GM12872 (cell line): ENCODE measurements at regions not wholly inside any gene's neighbourhood (a gene's known extent, or its start where the extent isn't known, plus 50 kb on each side); places are given as distances from the start of the nearest gene placed in this dataset.

Experiments
- CTCF ChIP-seq: IDR thresholded peaks from 3 replicates; pipeline ENCODE4 v1.5.1; 2011; ENCODE audit warnings: low read depth, mild to moderate bottlenecking, low read length, moderate library complexity; ENCODE audit not compliant: insufficient read depth

GRCh38 chr16:9374061-9374460, 282.6 kb downstream of the HAPSTR1 start:
- no peak for TF ChIP-seq CTCF

DNA sequence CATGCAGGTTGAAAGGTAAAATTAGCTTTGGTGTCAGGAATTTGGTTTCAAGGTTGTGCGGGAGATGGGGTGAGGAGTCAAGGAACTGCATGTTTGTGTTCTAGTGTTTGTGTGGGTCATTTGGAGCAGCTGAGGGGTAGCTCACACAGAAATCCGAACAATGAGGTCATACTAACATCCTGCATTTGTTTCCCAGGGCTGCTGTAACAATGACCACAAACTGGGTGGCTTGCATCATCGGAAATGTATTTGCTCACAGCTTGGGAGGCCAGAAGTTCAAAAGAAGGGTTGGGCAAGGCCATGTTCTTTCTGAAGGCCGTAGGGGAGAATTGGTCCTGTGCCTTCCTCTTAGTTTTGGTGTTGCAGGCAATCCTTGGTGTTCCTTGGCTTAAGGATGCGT, 287.4 kb downstream of the HAPSTR1 start:
- no peak for TF ChIP-seq CTCF

- no peak for TF ChIP-seq CTCF
These were observed 288.8 kb downstream of the HAPSTR1 start for GRCh38 chr16:9380221-9380620.

DNA sequence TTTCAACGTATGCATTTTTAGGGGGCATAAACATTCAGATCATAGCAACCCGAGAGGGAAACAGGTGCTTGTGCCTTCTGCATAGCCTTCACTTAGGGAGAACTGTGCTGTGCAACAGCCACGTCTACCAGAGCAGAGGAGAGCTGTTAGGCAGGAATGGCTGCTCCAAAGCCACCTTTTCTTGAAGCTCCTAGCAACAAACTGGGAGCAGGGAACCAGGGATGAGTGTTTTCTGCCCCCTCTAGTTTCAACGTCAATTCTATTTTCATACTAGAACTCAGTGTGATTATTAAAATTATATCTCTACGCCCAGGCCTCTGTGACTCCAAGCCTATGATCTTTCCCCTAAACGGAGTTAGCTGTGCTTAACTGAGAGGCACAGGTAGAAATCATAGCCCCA, 290.0 kb downstream of the HAPSTR1 start:
- no peak for TF ChIP-seq CTCF

DNA sequence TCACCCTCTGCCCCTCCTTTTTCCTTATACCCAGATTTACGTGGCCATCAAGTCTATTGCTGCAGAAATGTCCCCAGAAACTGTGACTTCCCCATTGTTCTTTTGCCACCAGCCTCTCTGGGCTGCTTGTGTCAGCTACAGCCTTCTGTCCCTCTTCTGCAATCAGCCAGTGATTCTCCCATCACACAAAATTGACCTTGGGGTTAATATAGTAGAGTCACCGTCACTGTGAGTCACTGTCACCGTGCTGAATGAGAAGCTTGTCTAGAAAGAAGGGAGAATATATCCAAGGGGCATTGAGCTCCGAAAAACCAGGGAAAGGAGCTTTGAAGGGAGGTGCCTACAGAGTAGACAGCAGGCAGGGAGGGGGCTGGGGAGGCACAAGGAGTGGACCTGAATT, 290.5 kb downstream of the HAPSTR1 start:
- TF ChIP-seq CTCF = no peak

- TF ChIP-seq CTCF = no peak
These were observed 291.8 kb downstream of the HAPSTR1 start for GRCh38 chr16:9383281-9383680.

DNA sequence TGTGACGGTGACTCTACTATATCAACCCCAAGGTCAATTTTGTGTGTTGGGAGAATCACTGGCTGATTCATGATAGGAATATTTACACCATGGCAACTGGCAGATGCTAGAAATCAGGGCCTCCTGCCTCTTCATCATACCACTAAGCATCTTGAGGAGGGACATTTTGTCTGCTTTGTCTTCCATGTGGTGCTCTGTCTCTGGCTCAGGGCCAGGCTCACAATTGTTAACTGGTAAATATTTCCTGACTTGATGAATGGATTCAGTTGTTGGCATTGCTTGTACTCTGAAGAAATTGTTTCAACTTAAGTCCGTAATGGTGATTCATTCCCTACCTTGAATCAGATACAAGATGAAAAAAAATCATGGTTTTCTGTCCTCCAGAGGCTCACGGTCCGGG, 292.7 kb downstream of the HAPSTR1 start:
- TF ChIP-seq CTCF = no peak
